Pons (tissue), 1 donor: ENCODE measurements at regions not wholly inside any gene's neighbourhood (a gene's known extent, or its start where the extent isn't known, plus 50 kb on each side); places are given as distances from the start of the nearest gene placed in this dataset.
"Not testable (repeated sequence)": the region's sequence is repeated elsewhere in the genome, so short reads cannot be mapped to it uniquely, and the experiment has no call there.

Experiments
- DNase-seq: peaks from one replicate; pipeline ENCODE4 v3.0.0-alpha.2; 2016; ENCODE audit warnings: low spot score

- no peak for DNase-seq
Measured at GRCh38 chr4:54403700-54404453, 174.8 kb downstream of the PDGFRA start.

GRCh38 chr4:54409270-54409817 lies 180.3 kb downstream of the PDGFRA start:
- not testable (repeated sequence) for DNase-seq

GRCh38 chr4:54414545-54414944 lies 185.5 kb downstream of the PDGFRA start:
- DNase-seq = no peak

GRCh38 chr4:54417476-54417875 lies 188.4 kb downstream of the PDGFRA start:
- DNase-seq = no peak

GRCh38 chr4:54418468-54418867 lies 189.4 kb downstream of the PDGFRA start:
- DNase-seq = no peak

- DNase-seq = no peak
Measured at GRCh38 chr4:54423066-54423465, 194.0 kb downstream of the PDGFRA start.

- DNase-seq = no peak
Measured at GRCh38 chr4:54427826-54428225, 198.7 kb downstream of the PDGFRA start.

GRCh38 chr4:54428940-54429339 lies 199.8 kb downstream of the PDGFRA start:
- DNase-seq = no peak

GRCh38 chr4:54433686-54434085 lies 204.6 kb downstream of the PDGFRA start:
- DNase-seq = peak; percentile 34

- peak; percentile 70 for DNase-seq
Measured at GRCh38 chr4:54439831-54440243, 210.7 kb downstream of the PDGFRA start.

- peak; percentile 96 for DNase-seq
Measured at GRCh38 chr4:54440394-54441136, 211.5 kb downstream of the PDGFRA start.

- DNase-seq = no peak
Measured at GRCh38 chr4:54445866-54446265, 211.9 kb upstream of the KIT start.

GRCh38 chr4:54446581-54446980 lies 211.2 kb upstream of the KIT start:
- no peak for DNase-seq

GRCh38 chr4:54447304-54447703 lies 210.5 kb upstream of the KIT start:
- DNase-seq = no peak

- DNase-seq = no peak
Measured at GRCh38 chr4:54449999-54450398, 207.8 kb upstream of the KIT start.

- DNase-seq = not testable (repeated sequence)
Measured at GRCh38 chr4:54466960-54467359, 190.8 kb upstream of the KIT start.

GRCh38 chr4:54473077-54473545 lies 184.6 kb upstream of the KIT start:
- DNase-seq = no peak

GRCh38 chr4:54473798-54474197 lies 184.0 kb upstream of the KIT start:
- no peak for DNase-seq

GRCh38 chr4:54475546-54475945 lies 182.2 kb upstream of the KIT start:
- no peak for DNase-seq

GRCh38 chr4:54482529-54483200 lies 175.1 kb upstream of the KIT start:
- DNase-seq = no peak

- DNase-seq = no peak
Measured at GRCh38 chr4:54484383-54484782, 173.4 kb upstream of the KIT start.

- DNase-seq = no peak
Measured at GRCh38 chr4:54487491-54487890, 170.3 kb upstream of the KIT start.
